Keratinocyte (primary cell): ENCODE measurements at regions not wholly inside any gene's neighbourhood (a gene's known extent, or its start where the extent isn't known, plus 50 kb on each side); places are given as distances from the start of the nearest gene placed in this dataset.

Experiments used
- EZH2 ChIP-seq: IDR thresholded peaks from one replicate; pipeline ENCODE4 v1.6.1; 2012; ENCODE audit warnings: inconsistent platforms, mild to moderate bottlenecking, low read length, moderate library complexity
- TF ChIP-seq, protein P1 (sequence below), 3 experiments: IDR thresholded peaks in 1 of 3; conservative IDR thresholded peaks in 1 of 3; optimal IDR thresholded peaks in 1 of 3; 2 replicates in 2 of 3; 3 replicates in 1 of 3; pipeline versions ENCODE3 to v1.5.1; 2011; ENCODE audit warnings: low read length in 3 of 3, mild to moderate bottlenecking in 3 of 3, moderate library complexity in 2 of 3, control low read depth in 1 of 3, inconsistent platforms in 1 of 3; ENCODE audit not compliant: insufficient read depth in 2 of 3; ENCODE audit errors: extremely low read depth in 1 of 3

GRCh38 chr22:49553076-49553475, 274.6 kb downstream of the BRD1 start:
- no peak for TF ChIP-seq EZH2
- TF ChIP-seq, protein P1, sequence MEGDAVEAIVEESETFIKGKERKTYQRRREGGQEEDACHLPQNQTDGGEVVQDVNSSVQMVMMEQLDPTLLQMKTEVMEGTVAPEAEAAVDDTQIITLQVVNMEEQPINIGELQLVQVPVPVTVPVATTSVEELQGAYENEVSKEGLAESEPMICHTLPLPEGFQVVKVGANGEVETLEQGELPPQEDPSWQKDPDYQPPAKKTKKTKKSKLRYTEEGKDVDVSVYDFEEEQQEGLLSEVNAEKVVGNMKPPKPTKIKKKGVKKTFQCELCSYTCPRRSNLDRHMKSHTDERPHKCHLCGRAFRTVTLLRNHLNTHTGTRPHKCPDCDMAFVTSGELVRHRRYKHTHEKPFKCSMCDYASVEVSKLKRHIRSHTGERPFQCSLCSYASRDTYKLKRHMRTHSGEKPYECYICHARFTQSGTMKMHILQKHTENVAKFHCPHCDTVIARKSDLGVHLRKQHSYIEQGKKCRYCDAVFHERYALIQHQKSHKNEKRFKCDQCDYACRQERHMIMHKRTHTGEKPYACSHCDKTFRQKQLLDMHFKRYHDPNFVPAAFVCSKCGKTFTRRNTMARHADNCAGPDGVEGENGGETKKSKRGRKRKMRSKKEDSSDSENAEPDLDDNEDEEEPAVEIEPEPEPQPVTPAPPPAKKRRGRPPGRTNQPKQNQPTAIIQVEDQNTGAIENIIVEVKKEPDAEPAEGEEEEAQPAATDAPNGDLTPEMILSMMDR (optimal IDR thresholded peaks at IDR 0.05 in 1 of 3, IDR thresholded peaks at IDR 0.05 in 1 of 3, conservative IDR thresholded peaks at IDR 0.05 in 1 of 3; ENCODE audit: extremely low read depth in 1 of 3, insufficient read depth in 2 of 3, low read length in 3 of 3): no peak
